HK-2 (cell line): ENCODE measurements at regions not wholly inside any gene's neighbourhood (a gene's known extent, or its start where the extent isn't known, plus 50 kb on each side); places are given as distances from the start of the nearest gene placed in this dataset.
A peak's percentile ranks its signal among the peaks of the same experiment; 100 is the strongest.

Experiments
- DNase-seq: peaks from one replicate; pipeline ENCODE4 v3.0.0-alpha.2; 2018; ENCODE audit not compliant: unreplicated experiment

DNA sequence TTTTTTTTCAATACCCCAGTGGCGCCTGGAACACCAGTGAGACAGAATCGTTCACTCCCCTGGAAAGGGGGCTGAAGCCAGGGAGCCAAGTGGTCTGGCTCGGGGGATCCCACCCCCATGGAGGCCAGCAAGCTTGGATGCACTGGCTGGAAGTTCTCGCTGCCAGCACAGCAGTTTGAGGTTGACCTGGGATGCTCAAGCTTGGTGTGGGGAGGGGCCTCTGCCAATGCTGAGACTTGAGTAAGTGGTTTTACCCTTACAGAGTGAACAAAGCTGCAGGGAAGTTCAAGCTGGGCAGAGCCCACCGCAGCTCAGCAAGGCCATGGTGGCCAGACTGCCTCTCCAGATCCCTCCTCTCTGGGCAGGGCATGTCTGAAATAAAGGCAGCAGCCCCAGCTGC is 276.2 kb upstream of the CNTN6 start:
- DNase-seq, result no peak

DNA sequence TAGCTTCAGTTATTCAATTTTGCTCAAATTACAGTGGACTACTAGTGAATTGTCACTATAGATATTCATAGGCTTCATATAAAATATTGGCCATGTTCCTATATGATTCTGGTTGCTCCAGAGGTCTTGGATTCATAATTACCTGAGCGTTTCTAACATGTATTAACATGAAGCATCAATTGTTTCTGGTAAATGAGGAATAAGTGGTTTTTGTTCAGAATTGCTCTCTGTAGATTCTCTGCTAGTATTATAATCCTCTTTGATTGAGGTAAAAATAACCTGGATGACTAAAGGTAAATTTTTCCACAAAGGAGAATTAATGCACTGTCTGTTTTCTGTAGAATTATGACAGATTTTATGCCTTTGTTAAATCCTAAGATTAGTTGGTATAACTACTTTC is 258.1 kb upstream of the CNTN6 start:
- DNase-seq, result no peak

DNA sequence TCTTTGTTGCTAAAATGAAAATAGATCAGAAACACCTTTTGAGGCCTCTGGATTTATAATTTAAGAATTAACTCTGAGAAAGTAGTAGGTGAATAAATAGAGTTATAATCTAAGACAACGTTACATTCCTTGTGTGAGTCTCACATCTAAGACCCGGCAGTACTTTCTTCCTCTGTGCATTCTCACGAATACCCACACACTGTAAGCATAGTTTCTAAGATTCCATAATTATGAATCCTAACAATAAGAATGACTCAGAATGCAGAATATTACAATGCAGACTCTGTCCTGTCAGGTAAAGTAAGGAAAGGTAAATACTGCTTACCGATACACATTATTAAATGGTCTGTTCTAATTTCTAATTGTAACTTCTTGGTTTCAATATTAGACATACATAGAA is 257.7 kb upstream of the CNTN6 start:
- no peak for DNase-seq

DNA sequence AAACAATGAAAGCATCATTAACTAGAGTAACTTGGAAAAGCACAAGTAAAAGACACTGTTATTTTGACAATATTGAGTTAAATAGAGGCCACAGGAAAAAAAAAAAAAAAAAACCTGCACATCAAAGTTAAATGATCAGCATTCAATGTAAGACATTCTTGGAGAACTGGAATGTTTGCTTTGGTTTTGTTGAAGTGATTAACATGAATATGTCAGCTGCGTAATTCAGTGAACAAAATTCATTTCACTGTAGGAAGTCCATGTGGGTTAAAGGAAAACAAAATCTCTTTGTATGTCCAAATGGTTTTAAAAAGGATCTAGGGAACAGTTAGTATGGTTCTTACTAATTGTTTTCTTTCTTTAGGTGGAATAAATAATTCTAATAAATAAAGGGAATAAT is 252.8 kb upstream of the CNTN6 start:
- no peak for DNase-seq

DNA sequence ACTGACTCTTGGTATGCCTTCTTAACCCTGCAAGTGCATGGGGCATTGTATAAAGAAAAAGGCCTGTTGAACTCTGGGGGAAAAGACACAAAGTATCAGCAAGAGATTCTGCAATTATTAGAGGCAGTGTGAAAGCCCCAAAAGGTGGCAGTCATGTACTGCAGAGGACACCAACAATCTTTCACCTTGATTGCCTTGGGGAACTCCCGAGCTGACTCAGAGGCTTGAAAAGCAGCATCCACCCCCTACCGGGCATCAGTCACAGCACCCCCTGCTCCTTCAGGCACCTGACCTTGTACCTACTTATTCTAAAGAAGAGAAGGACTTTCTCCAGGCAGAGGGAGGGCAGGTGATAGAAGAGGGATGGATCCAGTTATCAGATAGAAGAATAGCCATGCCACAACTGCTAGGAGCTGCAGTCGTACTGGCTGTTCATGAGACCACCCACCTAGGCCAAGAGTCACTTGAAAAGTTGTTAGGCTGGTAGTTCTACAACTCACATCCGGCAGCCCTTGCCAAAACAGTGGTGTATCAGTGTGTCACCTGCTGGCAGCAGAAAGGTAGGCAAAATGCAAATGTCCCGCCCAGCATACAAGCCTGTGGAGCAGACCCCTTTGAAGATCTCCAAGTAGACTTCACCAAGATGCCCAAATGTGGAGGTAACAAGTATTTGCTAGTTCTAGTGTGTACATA is 241.6 kb upstream of the CNTN6 start:
- peak; percentile 46 for DNase-seq

DNA sequence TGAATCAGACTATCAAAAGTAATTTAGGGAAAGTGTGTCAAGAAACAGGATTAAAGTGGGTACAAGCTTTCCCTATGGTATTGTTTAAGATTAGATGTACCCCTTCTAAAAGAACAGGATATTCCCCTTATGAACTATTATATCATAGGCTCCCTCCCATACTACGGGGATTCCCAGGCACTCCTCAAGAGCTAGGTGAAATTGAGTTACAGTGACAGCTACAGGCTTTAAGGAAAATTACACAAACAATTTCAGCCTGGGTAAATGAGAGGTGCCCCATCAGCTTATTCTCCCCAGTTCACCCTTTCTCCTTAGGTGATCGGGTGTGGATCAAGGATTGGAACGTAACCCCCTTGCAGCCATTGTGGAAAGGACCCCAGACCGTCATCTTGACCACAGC is 240.8 kb upstream of the CNTN6 start:
- DNase-seq, result no peak

DNA sequence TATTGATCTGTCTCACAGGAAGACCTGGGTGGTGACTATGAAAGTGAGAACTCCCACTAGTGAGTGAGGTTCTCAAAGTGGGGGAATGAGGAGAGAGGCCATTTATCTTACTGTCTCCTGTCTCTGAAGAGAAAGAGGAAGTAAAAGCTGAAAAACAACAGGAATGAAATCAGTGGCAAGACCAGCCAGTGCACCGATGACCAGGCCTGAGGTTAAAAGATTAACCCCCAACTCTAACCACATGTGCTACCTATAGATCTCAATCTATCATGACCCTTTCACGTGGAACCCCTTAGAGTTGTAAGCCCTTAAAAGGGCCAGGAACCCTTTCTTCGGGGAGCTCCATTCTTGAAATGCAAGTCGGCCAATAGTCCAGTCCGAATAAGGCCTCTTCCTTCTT is 239.3 kb upstream of the CNTN6 start:
- DNase-seq, result no peak

DNA sequence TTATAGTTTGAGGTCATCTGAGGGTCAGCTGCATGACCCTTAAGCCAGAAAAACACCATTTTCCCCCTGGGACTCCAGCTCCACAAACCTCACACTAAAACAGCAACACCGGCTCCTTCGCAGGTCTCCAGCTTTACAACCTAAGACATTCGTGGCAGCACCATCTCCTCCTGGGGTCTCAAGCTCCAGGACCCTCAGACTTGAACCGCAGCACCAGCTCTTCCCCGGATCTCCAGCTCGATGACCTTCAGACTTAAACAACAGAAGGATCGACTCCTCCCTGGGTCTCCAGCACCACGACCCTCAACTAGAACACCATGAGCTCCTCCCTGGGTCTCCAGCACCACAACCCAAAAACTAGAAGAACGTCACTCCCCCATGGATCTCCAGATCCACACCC is 233.7 kb upstream of the CNTN6 start:
- DNase-seq, result no peak

DNA sequence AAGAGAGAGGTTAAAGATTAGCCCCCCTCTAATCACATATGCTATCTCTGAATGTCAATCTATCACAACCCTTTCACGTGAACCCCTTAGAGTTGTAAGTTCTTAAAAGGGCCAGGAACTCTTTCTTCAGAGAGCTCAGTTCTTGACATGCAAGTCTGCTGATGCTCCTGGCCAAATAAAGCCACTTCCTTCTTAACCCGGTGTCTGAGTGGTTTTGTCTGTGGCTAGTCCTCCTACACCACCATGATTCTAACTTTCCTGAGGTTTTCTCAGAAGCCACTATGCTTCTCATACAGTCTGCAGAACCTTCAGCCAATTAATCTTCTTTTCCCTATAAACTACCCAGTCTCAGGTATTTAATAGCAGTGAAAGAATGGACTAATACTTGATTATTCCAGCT is 231.1 kb upstream of the CNTN6 start:
- DNase-seq, result no peak

DNA sequence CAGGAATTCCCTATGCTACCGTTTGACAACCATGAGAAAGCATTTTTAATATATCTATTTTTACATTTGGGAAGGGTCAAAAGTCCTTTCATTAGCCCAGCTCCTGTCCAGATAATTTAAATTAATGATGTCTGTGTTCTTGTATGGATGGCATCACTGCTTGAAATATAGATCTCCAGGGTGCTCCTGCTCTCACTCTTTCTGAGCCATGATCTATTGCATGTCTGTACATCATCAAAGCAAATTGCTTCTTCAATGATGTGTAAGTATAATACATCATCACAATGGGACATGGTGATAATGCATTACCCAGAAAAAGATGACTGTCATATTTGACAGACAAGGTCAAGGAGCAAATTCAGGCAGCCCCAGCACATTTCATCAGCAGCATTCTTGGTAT is 223.6 kb upstream of the CNTN6 start:
- no peak for DNase-seq

DNA sequence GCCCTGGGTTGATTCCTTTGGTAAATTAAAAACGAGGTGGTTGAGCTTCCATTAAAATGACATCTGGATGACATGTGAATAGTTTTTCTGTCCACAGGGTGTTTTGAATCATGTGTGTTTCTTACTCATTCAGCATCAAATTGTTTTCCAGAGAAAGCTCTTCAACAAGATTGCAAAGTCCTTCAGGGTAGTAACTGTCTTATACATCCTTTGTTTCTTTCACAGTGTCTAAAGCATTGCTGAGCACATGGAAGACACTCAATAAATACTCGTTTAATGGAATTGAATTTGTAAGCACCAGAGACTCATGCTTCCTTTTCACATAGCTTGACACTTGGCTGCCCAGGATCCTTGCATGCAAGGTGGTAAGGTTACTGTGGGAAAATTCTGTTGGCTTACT is 223.1 kb upstream of the CNTN6 start:
- no peak for DNase-seq

DNA sequence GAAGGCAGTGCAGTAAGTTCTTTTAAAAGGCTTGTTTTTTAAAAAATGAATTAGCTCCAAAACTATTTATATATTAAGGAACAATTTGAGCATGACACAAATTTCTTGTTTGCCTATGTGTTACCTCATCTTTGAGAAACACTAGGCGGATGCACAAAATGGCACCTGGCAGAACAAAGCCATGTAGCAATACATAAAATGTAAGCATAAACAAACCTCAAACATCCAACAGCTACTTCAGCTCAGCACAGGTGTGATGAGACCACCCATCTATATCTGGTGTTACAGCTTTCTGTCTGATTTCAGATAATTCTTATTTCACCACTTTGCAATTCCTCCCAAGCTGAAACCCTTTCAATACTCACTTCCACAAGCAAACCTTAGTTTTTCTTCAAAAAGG is 221.2 kb upstream of the CNTN6 start:
- no peak for DNase-seq

DNA sequence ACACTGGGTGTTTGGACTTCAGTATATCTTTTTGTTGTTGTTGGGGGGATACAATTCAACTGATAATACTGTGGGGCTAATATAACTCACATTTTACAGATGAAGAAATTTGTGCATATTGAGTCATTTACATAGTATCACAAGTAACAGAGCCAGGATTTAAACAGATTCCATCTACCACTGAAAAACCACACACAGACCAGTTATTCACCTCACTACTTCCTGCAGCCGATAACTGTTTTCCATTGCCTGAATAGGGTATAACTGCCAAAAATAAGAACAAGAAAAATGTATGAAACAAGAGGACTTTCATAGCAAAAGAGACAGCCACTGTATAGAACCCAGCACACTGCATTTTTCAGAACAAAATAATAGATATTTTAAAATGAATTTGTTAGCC is 215.8 kb upstream of the CNTN6 start:
- no peak for DNase-seq

DNA sequence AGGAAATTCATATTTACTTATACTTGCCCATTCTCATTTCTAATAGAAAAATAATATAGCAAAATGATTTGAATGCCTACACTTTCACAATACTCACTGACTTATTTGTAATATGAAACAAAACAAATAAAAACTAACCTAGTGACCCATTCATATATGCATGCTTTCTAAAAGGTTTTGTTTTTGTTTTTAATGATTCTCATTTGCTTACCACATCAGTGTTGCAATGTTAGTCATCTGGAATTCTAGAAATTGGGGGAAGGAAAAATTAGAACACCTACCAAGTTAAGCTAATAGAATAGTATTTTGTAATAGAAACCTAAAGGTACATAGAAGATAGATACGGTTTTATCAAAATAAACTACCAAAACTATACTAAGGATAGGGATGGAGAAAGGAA is 214.1 kb upstream of the CNTN6 start:
- no peak for DNase-seq

DNA sequence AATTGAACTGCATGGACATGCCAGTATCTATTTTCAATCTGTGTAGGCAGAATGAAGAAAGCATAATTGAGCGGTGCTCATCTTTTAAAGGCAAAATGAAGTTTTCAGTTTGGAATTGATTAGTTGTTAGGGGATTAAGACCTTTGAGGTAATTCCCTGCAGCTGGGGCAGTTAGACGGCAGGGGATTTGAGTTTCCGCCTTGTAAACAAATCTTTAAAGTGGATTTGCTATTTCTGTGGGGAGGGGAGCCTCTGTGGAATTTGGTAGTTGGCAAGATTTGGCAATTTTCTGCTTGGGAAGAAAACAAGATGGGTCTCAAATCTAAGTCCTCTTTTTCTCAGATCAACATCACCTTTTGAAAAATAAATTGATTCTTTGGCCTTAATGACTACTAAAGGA is 212.5 kb upstream of the CNTN6 start:
- no peak for DNase-seq

DNA sequence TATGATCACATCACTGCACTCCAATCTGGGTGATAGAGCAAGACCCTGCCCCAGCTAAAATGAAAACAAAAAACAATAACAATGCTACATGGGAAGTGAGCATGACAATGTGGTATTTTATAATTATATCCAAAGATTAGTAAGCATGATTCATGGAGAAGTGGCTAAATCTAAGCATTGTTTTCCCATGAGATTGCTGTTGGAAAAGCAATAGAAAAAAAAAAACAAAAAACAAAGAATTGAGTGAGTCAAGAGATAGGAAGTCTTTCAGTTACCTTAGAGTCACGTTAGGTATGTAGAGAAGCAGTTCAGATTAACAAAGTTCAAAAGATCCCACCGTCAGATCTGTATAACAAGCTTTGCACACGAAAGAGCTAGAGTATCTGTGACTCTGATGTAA is 210.3 kb upstream of the CNTN6 start:
- DNase-seq, result no peak

DNA sequence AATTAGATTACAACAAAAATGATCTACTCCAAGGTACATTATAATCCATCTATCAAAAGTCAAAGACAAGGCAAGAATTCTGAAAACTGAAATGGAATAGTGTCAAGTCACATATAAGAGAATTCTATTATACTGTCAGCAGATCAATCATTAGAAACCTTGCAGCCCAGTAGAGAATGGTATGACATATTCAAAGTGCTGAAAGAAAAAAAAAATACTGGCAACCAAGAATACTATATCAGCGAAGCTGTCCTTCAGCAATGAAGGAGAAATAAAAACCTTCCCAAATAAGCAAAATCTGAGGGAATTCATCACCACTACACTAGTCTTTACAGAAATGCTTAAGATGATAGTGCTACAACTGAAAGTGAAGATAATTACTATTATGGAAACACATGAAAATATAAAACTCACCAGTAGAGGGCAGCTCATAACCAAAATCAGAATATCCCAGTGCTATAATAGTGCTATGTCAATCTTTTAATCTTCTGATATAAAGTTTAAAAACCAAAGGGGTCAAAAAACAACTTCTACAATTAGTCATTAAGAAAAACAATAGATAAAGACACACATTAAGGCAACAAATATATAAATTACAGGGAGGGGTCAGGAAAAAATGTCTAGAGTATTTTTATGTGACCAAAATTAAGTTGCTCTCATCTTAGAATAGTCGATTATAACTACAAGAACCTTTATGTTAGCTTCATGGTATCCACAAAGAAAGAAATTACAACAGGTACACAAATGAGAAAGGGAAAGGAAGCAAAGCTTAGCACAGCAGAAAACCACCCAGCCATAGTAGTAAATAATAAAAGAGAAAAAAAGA is 190.7 kb upstream of the CNTN6 start:
- no peak for DNase-seq

DNA sequence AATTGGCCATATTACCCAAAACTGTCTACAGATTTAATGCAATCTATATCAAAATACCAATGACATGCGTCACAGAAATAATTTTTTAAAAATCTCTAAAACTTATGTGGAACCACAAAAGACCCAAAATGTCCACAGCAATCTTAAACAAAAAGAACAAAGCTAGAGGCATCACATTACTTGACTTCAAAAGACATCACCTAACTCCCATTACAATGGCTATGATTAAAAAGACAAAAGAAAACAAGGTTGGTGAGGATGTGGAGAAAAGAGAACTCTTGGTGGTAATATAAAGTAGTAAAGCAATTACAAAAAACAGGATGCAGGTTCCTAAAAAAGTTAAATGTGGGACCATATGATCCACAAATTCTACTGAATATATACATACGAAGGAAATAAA is 187.6 kb upstream of the CNTN6 start:
- no peak for DNase-seq

DNA sequence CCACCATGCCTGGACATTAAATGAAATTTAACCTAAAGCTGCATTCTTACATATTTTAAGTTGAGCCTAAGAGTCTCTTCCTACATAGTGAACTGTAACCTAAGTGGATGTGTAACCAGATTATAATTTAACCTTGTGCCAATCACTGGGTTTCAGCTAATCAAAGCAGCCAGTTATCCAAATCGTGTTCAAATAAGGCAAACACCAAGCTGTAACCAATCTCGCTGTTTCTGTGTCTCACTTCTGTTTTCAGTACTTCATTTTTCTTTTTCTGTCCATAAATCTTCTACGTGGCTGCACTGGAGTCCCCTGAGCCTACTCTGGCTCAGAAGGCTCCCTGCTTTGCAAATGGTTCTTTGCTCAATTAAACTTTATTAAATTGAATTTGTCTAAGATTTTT is 186.1 kb upstream of the CNTN6 start:
- DNase-seq, result no peak

DNA sequence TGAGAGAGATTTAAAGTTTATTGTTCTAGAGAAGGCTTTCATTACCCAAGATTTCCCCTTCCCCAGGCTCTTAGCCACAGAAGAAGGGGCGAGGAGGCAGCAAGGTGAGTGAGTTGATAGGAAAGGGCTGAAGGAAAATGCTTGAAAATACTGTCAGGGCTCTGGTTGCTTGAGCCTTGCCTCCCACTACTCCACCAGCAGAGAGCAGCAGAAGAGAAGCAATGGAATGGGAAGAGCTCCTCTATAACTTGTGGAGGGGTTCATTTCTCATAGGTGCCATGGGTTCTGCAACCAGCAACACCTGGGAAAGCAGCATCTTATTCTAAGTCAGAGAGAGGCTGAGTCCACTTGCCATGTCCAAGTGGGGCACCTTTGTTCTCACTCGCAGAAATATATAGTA is 184.0 kb upstream of the CNTN6 start:
- DNase-seq, result peak; percentile 4

DNA sequence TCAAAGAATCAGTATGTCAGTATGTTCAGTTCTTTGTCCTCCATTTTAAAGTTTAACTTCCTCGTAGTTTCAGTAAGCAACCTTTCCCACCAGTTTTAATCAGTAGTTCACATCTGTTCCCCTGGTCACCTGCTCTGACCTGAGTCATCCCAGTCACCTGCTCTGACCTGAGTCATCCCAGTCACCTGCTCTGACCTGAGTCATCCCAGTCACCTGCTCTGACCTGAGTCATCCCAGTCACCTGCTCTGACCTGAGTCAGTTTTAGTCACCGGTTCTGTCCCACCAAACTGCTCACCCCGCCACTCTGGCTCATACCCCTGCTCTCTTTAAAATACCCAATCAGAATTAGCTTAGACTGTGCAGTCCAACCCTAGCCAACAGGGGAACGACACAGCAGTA is 180.1 kb upstream of the CNTN6 start:
- peak; percentile 14 for DNase-seq

DNA sequence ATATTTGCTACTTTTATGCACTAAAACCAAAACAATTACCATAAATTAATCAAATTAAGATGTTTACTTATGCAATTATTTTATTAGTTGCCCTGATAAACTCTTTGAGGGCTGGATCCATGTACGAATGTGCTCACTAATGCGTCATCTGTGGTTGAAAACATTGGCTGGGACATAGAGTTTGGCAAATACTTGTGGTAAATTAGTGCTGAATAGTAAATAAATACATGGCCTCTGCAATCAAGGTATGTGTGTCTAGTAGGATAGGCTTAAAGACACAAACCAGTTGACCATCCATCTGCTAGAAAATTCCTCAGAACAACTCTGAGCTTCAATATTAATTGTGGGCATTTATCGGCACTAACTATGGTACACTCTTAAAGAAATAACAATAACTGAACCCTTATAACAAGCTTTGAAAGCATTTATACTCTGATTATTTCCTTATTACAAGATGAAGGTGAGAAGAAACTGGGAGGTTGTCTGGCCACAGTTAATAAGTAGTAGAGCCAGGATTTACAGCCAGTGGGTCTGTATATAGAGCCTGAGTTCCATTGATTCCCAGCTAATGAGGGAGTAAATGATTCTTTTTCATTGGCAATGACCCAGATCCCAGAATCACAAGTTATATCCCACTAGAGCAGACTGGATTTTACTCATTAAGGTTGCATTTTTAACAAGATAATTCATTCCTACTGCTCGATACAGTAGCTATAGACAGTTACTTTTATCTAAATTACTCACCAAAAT is 169.5 kb upstream of the CNTN6 start:
- no peak for DNase-seq

DNA sequence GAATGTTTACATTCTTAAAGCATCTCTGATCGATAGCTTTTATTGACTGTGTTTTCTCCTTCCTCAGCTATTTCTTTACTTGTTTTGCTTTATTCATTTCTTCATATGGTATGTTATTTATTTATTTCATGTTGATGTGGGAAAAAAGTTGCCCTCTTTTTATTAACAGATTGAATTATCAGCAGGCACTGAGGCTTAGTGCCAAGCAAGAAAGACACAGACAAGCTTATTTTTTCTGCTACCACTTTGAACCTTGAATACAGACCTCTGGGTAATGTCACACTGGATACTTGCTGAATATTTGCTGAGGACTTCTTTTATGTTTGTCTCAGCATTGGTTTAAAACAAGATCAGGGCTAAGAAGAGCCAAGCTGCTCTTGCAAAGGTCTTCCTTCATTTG is 162.0 kb upstream of the CNTN6 start:
- no peak for DNase-seq
